GM04503 (cell line): ENCODE measurements at regions not wholly inside any gene's neighbourhood (a gene's known extent, or its start where the extent isn't known, plus 50 kb on each side); places are given as distances from the start of the nearest gene placed in this dataset.
"Not testable (repeated sequence)": the region's sequence is repeated elsewhere in the genome, so short reads cannot be mapped to it uniquely, and the experiment has no call there.

Source experiments
- DNase-seq: peaks from one replicate; pipeline ENCODE4 v3.0.0-alpha.2; 2012; ENCODE audit warnings: low read depth

GRCh38 chr12:89880690-89881350 is 172.2 kb upstream of the ATP2B1 start:
- DNase-seq, result no peak

- DNase-seq, result no peak
Observed at GRCh38 chr12:89879766-89880165, 171.1 kb upstream of the ATP2B1 start.

GRCh38 chr12:89878950-89879349 is 170.3 kb upstream of the ATP2B1 start:
- DNase-seq, result no peak

- DNase-seq, result no peak
Observed at GRCh38 chr12:89878327-89878726, 169.7 kb upstream of the ATP2B1 start.

GRCh38 chr12:89877671-89878070 is 169.0 kb upstream of the ATP2B1 start:
- no peak for DNase-seq

- DNase-seq, result no peak
Observed at GRCh38 chr12:89877136-89877535, 168.5 kb upstream of the ATP2B1 start.

GRCh38 chr12:89875809-89876208 is 167.2 kb upstream of the ATP2B1 start:
- DNase-seq, result no peak

- no peak for DNase-seq
Observed at GRCh38 chr12:89875225-89875624, 166.6 kb upstream of the ATP2B1 start.

GRCh38 chr12:89874146-89874545 is 165.5 kb upstream of the ATP2B1 start:
- no peak for DNase-seq

- no peak for DNase-seq
Observed at GRCh38 chr12:89873745-89874144, 165.1 kb upstream of the ATP2B1 start.

- no peak for DNase-seq
Observed at GRCh38 chr12:89872922-89873630, 164.4 kb upstream of the ATP2B1 start.

- no peak for DNase-seq
Observed at GRCh38 chr12:89870413-89871184, 162.0 kb upstream of the ATP2B1 start.

GRCh38 chr12:89867611-89868010 is 159.0 kb upstream of the ATP2B1 start:
- DNase-seq, result not testable (repeated sequence)

GRCh38 chr12:89864411-89864810 is 155.8 kb upstream of the ATP2B1 start:
- DNase-seq, result no peak

- no peak for DNase-seq
Observed at GRCh38 chr12:89863968-89864367, 155.3 kb upstream of the ATP2B1 start.

GRCh38 chr12:89863493-89863938 is 154.9 kb upstream of the ATP2B1 start:
- DNase-seq, result no peak

- no peak for DNase-seq
Observed at GRCh38 chr12:89862511-89863445, 154.1 kb upstream of the ATP2B1 start.

- no peak for DNase-seq
Observed at GRCh38 chr12:89861086-89861485, 152.4 kb upstream of the ATP2B1 start.

- no peak for DNase-seq
Observed at GRCh38 chr12:89859508-89860220, 151.0 kb upstream of the ATP2B1 start.

GRCh38 chr12:89858718-89859117 is 150.1 kb upstream of the ATP2B1 start:
- no peak for DNase-seq

GRCh38 chr12:89857652-89858274 is 149.1 kb upstream of the ATP2B1 start:
- DNase-seq, result no peak
